NCI-H1694 treated with DMSO at 0.1 percent for 48 hours (cell line): ENCODE measurements at regions not wholly inside any gene's neighbourhood (a gene's known extent, or its start where the extent isn't known, plus 50 kb on each side); places are given as distances from the start of the nearest gene placed in this dataset.

Experiments
- DNase-seq: peaks from one replicate; lab custom pipeline; 2025; lab: John Stamatoyannopoulos, UW

- no peak for DNase-seq
Observed at GRCh38 chrX:150164971-150165600, 198.0 kb upstream of the MAMLD1 start.

DNA sequence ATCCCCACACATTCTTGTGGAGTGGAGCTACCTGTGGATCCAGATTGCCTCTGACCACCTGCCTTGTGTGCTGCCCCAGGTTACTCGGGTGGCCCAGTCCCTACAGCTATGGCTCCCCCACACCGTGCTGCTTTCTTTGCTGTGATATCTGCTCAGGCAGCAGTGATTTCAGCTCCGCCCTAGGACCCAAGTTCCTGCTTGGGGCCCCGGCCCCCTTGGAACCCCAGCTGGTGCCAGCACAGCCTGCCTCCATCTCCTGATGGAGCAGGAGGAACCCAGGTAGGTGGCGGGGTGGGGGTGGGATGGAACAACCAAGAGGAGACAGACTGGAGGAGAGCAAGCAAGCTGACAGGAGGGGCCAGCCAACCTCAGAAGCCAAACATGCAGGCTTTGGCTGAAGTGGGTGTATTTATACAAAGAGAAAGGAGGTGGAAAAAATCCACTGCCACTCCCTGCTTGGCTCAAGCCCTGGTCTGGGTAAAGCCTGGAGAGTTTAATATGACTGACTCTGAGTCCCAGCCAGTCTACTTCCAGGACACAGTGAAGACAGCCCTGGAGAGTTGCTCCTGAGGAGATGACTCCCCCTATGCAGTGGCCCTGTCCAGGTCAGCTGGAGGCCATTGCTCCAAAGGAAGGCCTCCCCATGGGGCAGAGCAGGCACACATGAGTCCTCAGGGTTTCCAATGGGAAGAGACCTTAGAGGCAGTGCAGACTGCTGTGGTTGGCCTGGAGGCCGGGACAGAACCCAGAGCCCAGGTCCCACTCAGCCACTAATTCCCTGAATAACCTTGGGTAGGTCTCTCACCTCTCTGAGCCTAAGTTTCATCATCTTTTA, 197.1 kb upstream of the MAMLD1 start:
- DNase-seq = no peak

DNA sequence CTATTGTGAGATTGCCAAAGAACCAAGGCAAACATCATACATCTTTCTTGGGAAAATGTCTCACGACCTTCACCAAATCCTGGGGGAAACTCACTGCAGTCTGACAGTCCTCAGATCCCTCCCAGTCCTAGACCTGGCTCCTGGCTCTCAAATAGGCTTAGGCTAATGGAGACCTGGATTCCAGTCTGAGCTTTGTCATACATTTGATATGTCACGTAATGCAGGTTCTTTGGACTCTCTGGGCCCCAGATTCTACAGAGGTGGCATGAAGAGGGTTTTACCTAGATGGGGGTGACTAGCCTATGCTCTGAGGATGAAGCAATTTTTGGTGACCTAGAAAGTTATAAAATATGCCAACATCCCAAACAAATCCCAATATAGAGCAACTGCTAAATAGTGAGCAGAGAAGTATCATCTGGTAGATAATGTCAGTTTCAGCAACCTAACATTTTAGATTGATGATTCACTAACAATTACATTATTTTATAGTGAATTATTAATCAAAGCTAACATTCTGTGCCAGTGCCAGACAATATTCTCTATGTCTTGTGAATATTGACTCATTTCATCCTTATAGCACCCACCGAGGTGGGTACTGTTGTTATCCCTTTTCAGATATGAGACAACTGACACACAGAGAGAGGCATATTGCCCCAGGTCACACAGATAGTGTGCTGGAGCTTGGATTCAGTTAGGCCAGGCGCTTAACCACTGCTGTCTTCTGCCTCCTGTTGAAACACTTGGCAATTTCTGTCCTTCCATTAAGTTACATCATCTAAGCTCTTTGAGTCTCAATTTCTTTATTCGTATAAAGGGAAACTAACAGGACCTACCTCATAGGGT, 195.4 kb upstream of the MAMLD1 start:
- no peak for DNase-seq

DNA sequence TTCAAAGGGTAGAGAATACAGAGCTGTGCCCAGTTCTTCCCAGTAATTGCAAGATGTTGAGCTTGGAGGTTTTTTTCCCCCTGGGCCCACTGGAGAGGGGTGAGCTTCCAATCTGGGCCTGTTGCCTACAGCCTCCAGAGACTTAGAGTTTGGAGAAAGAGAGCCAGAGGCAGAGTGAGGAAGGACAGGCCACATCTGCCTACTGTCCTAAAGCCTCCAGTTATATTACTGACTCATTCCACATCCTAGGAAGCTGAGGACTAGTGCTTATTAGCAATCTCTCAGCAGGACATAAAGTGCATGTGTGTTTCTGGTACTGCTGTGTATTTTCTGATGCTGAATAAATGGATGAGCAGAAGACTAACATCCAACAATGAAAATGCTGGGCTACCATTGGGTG, 181.0 kb upstream of the MAMLD1 start:
- no peak for DNase-seq

- DNase-seq = no peak
Observed at GRCh38 chrX:150184491-150184890, 178.6 kb upstream of the MAMLD1 start.

- DNase-seq = no peak
Observed at GRCh38 chrX:150185766-150186165, 177.4 kb upstream of the MAMLD1 start.

GRCh38 chrX:150192816-150193215, 170.3 kb upstream of the MAMLD1 start:
- DNase-seq = no peak

DNA sequence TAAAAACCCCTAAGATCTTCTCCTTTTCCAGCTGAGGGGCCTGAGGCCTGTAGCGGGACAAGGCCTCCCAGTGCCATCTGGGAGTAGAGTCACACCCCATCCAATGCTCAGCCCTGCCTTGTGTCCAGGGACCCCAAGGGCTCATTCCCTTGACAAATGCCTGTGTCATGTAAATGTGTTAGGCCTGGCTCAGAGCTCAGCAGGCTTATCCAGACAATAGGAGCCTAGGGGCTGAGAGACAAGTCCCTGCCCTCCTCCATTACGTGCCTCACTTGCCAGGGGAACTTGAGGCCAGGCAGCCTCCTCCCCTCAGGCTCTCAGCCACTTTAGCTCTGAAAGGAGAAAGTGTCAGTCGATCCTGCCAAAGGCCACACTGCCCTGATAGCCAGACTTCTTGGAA, 166.8 kb upstream of the MAMLD1 start:
- DNase-seq = no peak

DNA sequence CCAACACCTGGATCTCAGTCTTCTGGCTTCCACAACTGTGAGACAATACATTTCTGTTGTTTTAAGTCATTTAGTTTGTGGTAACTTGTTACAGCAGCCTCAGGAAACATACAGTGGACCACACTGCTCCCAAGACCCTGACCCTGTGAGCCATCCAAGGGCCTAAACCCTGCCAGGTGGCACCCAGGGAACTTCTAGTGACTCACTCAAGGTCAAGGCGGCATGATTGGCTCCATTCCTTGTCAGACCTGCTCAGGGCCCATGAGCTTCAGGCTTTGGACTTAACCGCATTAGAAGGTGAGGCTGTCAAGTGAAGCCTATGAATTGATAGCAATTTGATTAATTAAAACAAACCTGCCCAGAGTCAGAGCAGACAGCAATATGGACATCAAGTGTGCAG, 165.7 kb upstream of the MAMLD1 start:
- DNase-seq = no peak

GRCh38 chrX:150198776-150199175, 164.3 kb upstream of the MAMLD1 start:
- no peak for DNase-seq

- no peak for DNase-seq
Observed at GRCh38 chrX:150199181-150199580, 163.9 kb upstream of the MAMLD1 start.

DNA sequence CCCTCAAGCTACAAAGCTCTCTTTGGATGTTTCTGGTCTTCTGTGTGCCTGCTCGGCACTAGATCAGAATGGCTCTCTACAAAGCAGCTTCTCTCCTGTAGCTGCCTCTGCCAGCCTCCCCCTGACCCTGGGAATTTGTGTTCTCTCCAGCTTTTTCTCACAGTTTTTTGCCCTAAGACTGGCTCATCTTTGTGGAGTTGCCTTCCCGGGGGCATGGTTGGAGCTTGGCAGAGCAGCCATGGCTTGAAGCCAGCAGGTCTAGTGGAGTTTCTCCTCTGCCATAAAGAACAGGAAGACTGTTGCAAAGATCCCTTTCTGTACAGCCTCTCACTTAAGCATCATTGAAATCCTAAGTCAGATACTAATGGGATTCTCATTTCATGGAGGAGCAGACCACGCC, 163.3 kb upstream of the MAMLD1 start:
- DNase-seq = no peak

DNA sequence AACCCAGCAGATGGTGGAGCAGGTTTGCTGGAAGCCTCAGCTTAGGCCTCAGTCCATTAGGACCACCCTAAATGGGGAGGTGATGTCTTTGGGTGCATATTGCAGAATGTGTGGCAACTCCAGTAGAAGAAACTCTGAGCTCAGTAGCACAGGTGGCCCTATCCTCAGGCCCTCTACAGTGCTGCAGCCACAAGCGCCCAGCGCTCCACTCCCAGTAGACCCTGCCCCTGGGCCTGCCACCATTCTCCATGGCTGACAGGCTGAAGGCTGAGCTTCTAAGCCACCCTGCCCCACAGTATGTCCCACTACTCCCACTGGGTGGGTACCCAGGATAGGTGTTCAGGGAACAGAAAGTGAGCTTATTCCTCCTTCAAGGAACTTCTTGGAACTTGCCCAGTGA, 162.8 kb upstream of the MAMLD1 start:
- no peak for DNase-seq

GRCh38 chrX:150200820-150201287, 162.3 kb upstream of the MAMLD1 start:
- DNase-seq = no peak

DNA sequence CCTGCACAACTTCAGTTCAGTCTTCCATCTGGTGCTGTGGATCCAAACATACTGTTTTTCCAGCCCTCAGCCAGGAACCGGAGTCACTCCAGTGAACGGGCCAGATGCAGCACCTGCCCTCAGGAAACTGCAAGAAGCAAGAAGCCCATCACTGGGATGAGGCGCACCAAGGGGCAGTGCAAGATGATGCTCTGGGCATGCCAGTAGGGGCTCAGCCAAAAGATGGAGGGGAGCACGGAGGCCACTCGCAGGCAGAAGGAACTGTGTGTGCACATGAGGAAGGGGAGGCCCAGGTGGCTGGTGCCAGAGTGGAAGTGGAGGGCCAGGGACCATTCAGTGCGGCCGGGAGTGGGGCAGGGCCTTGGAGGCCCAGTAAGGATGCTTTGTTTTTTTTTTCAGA, 161.7 kb upstream of the MAMLD1 start:
- DNase-seq = no peak

GRCh38 chrX:150201841-150202240, 161.3 kb upstream of the MAMLD1 start:
- no peak for DNase-seq

DNA sequence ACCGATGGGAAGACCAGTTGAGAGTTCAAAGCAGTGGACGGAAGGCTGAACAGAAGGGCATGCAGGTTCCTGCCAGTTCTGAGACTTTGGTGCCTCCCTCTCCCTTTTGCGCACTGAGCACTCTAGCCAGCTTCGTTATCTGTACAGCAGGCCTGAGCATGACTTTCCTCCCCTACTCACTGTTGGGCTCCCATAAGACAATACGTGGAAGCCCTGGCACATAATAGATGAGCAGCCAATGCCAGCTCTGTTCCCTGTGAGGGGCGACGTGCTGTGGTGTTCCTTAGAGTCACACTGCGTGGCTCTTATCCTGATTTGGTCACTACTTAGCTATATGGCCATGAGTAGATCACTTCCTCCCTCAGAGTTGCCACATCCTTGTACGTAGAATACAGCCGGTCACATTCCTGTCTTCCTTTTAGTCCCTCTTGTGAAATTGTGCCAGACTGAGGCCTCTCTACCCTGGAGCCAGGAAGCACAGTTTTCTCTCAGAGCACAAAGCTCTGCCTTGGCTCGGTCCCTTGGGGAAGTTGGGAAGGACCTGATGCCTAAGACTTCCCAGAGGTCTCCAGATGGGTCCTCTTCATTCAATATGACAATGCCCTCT, 160.4 kb upstream of the MAMLD1 start:
- DNase-seq = no peak

GRCh38 chrX:150203248-150203645, 159.9 kb upstream of the MAMLD1 start:
- DNase-seq = no peak

GRCh38 chrX:150205011-150205410, 158.1 kb upstream of the MAMLD1 start:
- no peak for DNase-seq

DNA sequence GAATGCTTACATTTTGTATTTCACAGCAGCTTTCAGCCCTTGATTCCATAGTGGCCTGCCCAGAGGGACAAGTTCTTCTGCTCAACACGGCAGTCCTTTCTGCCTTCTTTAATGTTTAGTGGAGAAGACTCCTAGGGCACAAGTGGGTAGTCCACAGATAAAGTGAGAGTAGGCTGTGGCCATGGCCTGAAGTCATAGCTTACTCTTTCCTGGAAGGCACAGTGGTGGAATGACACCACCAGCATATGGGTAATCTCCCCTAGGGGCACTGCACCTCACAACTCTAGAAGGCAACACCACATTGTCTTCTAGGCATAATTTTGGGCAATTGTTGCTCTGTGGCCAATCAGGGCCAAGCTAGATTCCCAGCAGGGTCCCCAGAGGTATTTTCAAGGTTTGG, 155.4 kb upstream of the MAMLD1 start:
- no peak for DNase-seq

DNA sequence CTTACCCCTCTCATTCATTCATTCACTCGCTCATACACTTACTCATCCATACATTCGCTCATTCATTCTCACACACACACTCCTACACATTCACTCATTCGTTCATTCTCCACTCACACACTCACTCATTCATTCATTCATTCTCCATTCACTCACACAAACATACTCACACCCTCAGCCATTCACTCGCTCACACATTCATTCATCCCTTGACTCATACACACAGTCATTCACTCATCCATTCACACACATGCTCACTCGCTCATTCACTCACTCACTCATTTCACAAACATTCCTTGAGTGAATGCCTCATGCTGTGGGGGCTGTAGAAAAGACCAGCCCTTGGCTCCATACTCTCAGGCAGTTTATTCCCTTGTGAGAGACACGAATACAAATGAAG, 151.1 kb upstream of the MAMLD1 start:
- no peak for DNase-seq
